ENCODE measurements at regions not wholly inside any gene's neighbourhood (a gene's known extent, or its start where the extent isn't known, plus 50 kb on each side); places are given as distances from the start of the nearest gene placed in this dataset.

DNA sequence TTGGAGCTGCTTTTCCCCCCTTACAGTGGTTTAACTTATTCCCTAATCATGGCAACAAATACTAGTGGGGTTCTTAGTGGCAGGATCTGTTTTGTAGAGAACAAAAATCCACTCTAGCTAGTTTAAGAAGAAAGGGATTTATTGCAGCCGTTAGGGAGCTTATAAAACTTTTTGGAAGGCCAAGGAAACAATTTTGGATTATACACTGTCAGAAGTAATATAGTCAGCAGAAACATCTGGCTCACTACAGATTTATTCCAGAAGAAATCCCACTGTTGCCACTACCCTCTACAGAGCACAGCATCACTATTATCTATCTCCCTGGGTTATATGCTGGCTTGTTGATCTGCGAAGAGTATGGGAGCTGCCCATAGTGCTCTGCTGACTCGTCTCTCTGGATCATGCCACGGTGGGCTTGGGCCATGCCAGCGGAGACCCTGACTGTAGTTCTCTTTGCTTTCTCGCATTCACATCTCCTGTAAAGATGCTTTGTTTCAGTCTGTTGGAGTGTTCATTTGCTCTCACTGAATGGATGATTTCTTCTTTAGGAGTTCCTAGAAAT is 107.5 kb downstream of the ODF2L start:
- POLR2A ChIA-PET = no interaction called here
- Mint-ChIP-seq H3K27me3 (no peaks in the 10 kb centered on the region), H3K9me3 (peaks cover 3% of the 10 kb centered on the region), H3K4me1 (ENCODE audit: low read depth) (no peaks in the 10 kb centered on the region), H3K36me3 (ENCODE audit: low read depth) (no peaks in the 10 kb centered on the region), H3K27ac (no peak overlapping the region), H3K4me3 (no peak overlapping the region)
- H3K27ac ChIP-seq (ENCODE audit: low read depth in 1 of 2, low read length in 2 of 2) = no peak overlapping the region
- no peaks in the 10 kb centered on the region for H3K36me3 ChIP-seq (ENCODE audit: insufficient read depth, low read length)
- ATAC-seq (ENCODE audit: poor library complexity) (no peak), DNase-seq (no peak)
- no peaks in the 10 kb centered on the region for H3K4me1 ChIP-seq (ENCODE audit: insufficient read depth, low read length)
- CTCF ChIA-PET = no interaction called here
- H3K4me3 ChIP-seq (ENCODE audit: low read length) = no peak overlapping the region
- TF ChIP-seq, protein P1, sequence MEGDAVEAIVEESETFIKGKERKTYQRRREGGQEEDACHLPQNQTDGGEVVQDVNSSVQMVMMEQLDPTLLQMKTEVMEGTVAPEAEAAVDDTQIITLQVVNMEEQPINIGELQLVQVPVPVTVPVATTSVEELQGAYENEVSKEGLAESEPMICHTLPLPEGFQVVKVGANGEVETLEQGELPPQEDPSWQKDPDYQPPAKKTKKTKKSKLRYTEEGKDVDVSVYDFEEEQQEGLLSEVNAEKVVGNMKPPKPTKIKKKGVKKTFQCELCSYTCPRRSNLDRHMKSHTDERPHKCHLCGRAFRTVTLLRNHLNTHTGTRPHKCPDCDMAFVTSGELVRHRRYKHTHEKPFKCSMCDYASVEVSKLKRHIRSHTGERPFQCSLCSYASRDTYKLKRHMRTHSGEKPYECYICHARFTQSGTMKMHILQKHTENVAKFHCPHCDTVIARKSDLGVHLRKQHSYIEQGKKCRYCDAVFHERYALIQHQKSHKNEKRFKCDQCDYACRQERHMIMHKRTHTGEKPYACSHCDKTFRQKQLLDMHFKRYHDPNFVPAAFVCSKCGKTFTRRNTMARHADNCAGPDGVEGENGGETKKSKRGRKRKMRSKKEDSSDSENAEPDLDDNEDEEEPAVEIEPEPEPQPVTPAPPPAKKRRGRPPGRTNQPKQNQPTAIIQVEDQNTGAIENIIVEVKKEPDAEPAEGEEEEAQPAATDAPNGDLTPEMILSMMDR (IDR thresholded peaks at IDR 0.05) = no peak
- no peaks in the 10 kb centered on the region for H3K9me3 ChIP-seq (ENCODE audit: control insufficient read depth in 1 of 2, insufficient read depth in 1 of 2, low read length in 2 of 2)
- intact Hi-C loops (cut with DNase I, micrococcal nuclease) = no loop called here
- H3K27me3 ChIP-seq (ENCODE audit: control insufficient read depth in 1 of 2, insufficient read depth in 2 of 2, low read length in 2 of 2) = no peaks in the 10 kb centered on the region

DNA sequence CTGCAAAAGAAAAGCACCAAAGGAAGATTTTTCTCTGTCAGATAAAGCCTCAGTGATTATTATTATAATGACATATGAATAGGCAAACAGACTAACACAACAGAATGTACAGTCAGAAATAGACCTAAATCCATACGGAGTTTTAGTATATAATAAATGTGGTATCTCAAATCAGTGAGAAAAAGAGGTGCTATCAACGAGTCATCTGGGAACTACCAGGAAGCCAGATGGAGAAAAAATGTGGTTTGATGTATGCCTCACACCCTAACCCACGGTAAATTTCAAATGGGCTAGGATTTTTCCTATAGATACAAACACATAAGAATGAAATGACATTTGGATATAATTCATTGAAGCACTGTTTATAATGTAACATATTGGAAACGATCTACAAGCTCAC is 110.3 kb downstream of the ODF2L start:
- Histone ChIP-seq H3K36me3 (ENCODE audit: insufficient read depth, low read length) (no peaks in the 10 kb centered on the region), H3K27ac (ENCODE audit: low read depth in 1 of 2, low read length in 2 of 2) (no peak overlapping the region), H3K4me1 (ENCODE audit: insufficient read depth, low read length) (no peaks in the 10 kb centered on the region), H3K4me3 (ENCODE audit: low read length) (no peak overlapping the region), H3K27me3 (ENCODE audit: control insufficient read depth in 1 of 2, insufficient read depth in 2 of 2, low read length in 2 of 2) (no peaks in the 10 kb centered on the region), H3K9me3 (ENCODE audit: control insufficient read depth in 1 of 2, insufficient read depth in 1 of 2, low read length in 2 of 2) (no peaks in the 10 kb centered on the region)
- no peaks in the 10 kb centered on the region for H3K27me3 Mint-ChIP-seq
- H3K9me3 Mint-ChIP-seq = no peaks in the 10 kb centered on the region
- ChIA-PET CTCF (no interaction called here), POLR2A (no interaction called here)
- ATAC-seq (ENCODE audit: poor library complexity) = no peak
- H3K4me1 Mint-ChIP-seq (ENCODE audit: low read depth) = no peaks in the 10 kb centered on the region
- TF ChIP-seq, protein P1 (IDR thresholded peaks at IDR 0.05) = no peak
- no peaks in the 10 kb centered on the region for H3K36me3 Mint-ChIP-seq (ENCODE audit: low read depth)
- intact Hi-C loops (cut with DNase I, micrococcal nuclease) = no loop called here
- no peak overlapping the region for H3K27ac Mint-ChIP-seq
- no peak overlapping the region for H3K4me3 Mint-ChIP-seq
- DNase-seq = no peak

DNA sequence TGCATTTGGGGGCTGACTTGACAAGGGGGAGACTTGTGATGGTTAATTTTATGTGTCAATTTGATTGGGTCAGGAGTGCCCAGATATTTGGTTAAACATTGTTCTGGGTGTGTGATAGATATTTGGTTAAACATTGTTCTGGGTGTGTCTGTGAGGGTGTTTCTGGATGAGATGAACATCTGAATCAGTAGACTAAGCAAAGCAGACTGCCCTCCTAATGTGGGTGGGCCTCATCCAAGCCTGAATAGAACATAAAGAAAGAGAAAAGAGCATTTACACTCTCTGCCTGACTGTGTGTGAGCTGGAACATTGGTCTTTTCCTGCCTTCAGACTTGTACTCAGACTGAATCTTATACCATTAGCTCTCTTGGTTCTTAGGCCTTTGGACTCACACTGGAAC is 113.5 kb downstream of the ODF2L start:
- DNase-seq = no peak
- H3K27ac ChIP-seq (ENCODE audit: low read depth in 1 of 2, low read length in 2 of 2) = no peak overlapping the region
- TF ChIP-seq, protein P1 (IDR thresholded peaks at IDR 0.05) = no peak
- H3K27me3 Mint-ChIP-seq = no peaks in the 10 kb centered on the region
- ChIA-PET POLR2A (no interaction called here), CTCF (no interaction called here)
- no peaks in the 10 kb centered on the region for H3K9me3 ChIP-seq (ENCODE audit: control insufficient read depth in 1 of 2, insufficient read depth in 1 of 2, low read length in 2 of 2)
- no peaks in the 10 kb centered on the region for H3K36me3 ChIP-seq (ENCODE audit: insufficient read depth, low read length)
- H3K27me3 ChIP-seq (ENCODE audit: control insufficient read depth in 1 of 2, insufficient read depth in 2 of 2, low read length in 2 of 2) = no peaks in the 10 kb centered on the region
- H3K9me3 Mint-ChIP-seq = no peaks in the 10 kb centered on the region
- H3K4me3 Mint-ChIP-seq = no peak overlapping the region
- no peaks in the 10 kb centered on the region for H3K4me1 Mint-ChIP-seq (ENCODE audit: low read depth)
- H3K36me3 Mint-ChIP-seq (ENCODE audit: low read depth) = no peaks in the 10 kb centered on the region
- intact Hi-C loops (cut with DNase I, micrococcal nuclease) = no loop called here
- H3K4me1 ChIP-seq (ENCODE audit: insufficient read depth, low read length) = no peaks in the 10 kb centered on the region
- H3K4me3 ChIP-seq (ENCODE audit: low read length) = no peak overlapping the region
- H3K27ac Mint-ChIP-seq = no peak overlapping the region
- no peak for ATAC-seq (ENCODE audit: poor library complexity)
